ENCODE measurements at regions not wholly inside any gene's neighbourhood (a gene's known extent, or its start where the extent isn't known, plus 50 kb on each side); places are given as distances from the start of the nearest gene placed in this dataset.
"Not testable (repeated sequence)": the region's sequence is repeated elsewhere in the genome, so short reads cannot be mapped to it uniquely, and the experiment has no call there.

- Histone ChIP-seq H3K9me3 (peaks cover 0 to 39% (median 34%) of the 10 kb centered on the region in 4 donors), H3K4me3 (no peak overlapping the region), H3K4me1 (no peaks in the 10 kb centered on the region), H3K27me3 (peaks cover 0 to 26% (median 0%) of the 10 kb centered on the region in 3 donors), H3K36me3 (no peaks in the 10 kb centered on the region), H3K27ac (no peak overlapping the region)
- no peak for DNase-seq
- intact Hi-C loops (cut with DNase I; ENCODE audit: low total_unique reads), result no loop called here
- 66 to 88% (median 80%) methylated on average over 5 of the region's 5 CpGs for WGBS, 5 donors
- TF ChIP-seq EP300 (IDR thresholded peaks at IDR 0.05) (no peak), CTCF (IDR thresholded peaks at IDR 0.05) (no peak), POLR2AphosphoS5 (IDR thresholded peaks at IDR 0.05) (no peak), POLR2A (IDR thresholded peaks at IDR 0.05) (no peak)
These were observed 79.8 kb downstream of the MRPL36 start for GRCh38 chr5:1719860-1720259.

GRCh38 chr5:1718669-1719068, 81.0 kb downstream of the MRPL36 start:
- Histone ChIP-seq H3K4me3 (no peak overlapping the region), H3K27me3 (peaks cover 0 to 16% (median 0%) of the 10 kb centered on the region in 3 donors), H3K9me3 (peaks cover 0 to 39% (median 34%) of the 10 kb centered on the region in 4 donors), H3K4me1 (no peaks in the 10 kb centered on the region), H3K36me3 (no peaks in the 10 kb centered on the region), H3K27ac (no peak overlapping the region)
- WGBS, 5 donors, result 53 to 76% (median 67%) methylated on average over 3 of the region's 3 CpGs
- no peak for DNase-seq
- intact Hi-C loops (cut with DNase I; ENCODE audit: low total_unique reads), result no loop called here
- TF ChIP-seq POLR2A (IDR thresholded peaks at IDR 0.05) (no peak), CTCF (IDR thresholded peaks at IDR 0.05) (no peak), EP300 (IDR thresholded peaks at IDR 0.05) (no peak), POLR2AphosphoS5 (IDR thresholded peaks at IDR 0.05) (no peak)

GRCh38 chr5:1710091-1710490, 89.5 kb downstream of the MRPL36 start:
- intact Hi-C loops (cut with DNase I; ENCODE audit: low total_unique reads); H3K4me1 ChIP-seq; H3K36me3 ChIP-seq; DNase-seq; H3K4me3 ChIP-seq; H3K27ac ChIP-seq; H3K9me3 ChIP-seq: not testable (repeated sequence)
- 7 to 28% (median 13%) methylated on average over 6 to 18 of the region's 21 CpGs; no CpG with 5 or more reads in 1 of the 5 donors for WGBS, 5 donors
- H3K27me3 ChIP-seq, result peaks cover 0 to 32% (median 10%) of the 10 kb centered on the region in 3 donors

GRCh38 chr5:1709171-1709803, 90.3 kb downstream of the MRPL36 start:
- TF ChIP-seq EP300 (IDR thresholded peaks at IDR 0.05) (no peak), POLR2AphosphoS5 (IDR thresholded peaks at IDR 0.05) (no peak), POLR2A (IDR thresholded peaks at IDR 0.05) (no peak), CTCF (IDR thresholded peaks at IDR 0.05) (no peak)
- Histone ChIP-seq H3K36me3 (no peaks in the 10 kb centered on the region), H3K4me1 (no peaks in the 10 kb centered on the region), H3K9me3 (no peaks in the 10 kb centered on the region), H3K27me3 (peaks cover 0 to 40% (median 10%) of the 10 kb centered on the region in 3 donors), H3K27ac (no peak overlapping the region), H3K4me3 (no peak overlapping the region)
- no peak for DNase-seq
- intact Hi-C loops (cut with DNase I; ENCODE audit: low total_unique reads), result no loop called here
- WGBS, 5 donors, result 40 to 56% (median 47%) methylated on average over 15 to 16 of the region's 16 CpGs

- H3K36me3 ChIP-seq, result no peaks in the 10 kb centered on the region
- peaks cover 0 to 45% (median 10%) of the 10 kb centered on the region in 3 donors for H3K27me3 ChIP-seq
- H3K9me3 ChIP-seq, result no peaks in the 10 kb centered on the region
- H3K27ac ChIP-seq, result no peak overlapping the region
- 49 to 67% (median 63%) methylated on average over 6 to 7 of the region's 7 CpGs for WGBS, 5 donors
- intact Hi-C loops (cut with DNase I; ENCODE audit: low total_unique reads), result no loop called here
- DNase-seq, result no peak
- H3K4me3 ChIP-seq, result no peak overlapping the region
- TF ChIP-seq EP300 (IDR thresholded peaks at IDR 0.05), result no peak
- TF ChIP-seq CTCF (IDR thresholded peaks at IDR 0.05), result no peak
- no peak for TF ChIP-seq POLR2A (IDR thresholded peaks at IDR 0.05)
- TF ChIP-seq POLR2AphosphoS5 (IDR thresholded peaks at IDR 0.05), result no peak
- no peaks in the 10 kb centered on the region for H3K4me1 ChIP-seq
These were observed 91.0 kb downstream of the MRPL36 start for GRCh38 chr5:1708592-1709141.
